Mesenchymal stem cell (in vitro differentiated cells and primary cell): ENCODE measurements at regions not wholly inside any gene's neighbourhood (a gene's known extent, or its start where the extent isn't known, plus 50 kb on each side); places are given as distances from the start of the nearest gene placed in this dataset.

Experiments
- DNase-seq: peaks from one replicate; pipeline ENCODE4 v3.0.0-alpha.2; 2013
- H2AFZ ChIP-seq: one replicate; pipeline ENCODE4 v1.6.1; 2013; ENCODE audit warnings: low read depth, mild to moderate bottlenecking, control low read depth, inconsistent platforms, low read length, moderate library complexity
- H2AK5ac ChIP-seq: 2 replicates; pipeline ENCODE4 v1.6.1; 2013; ENCODE audit warnings: low read length, moderate library complexity, mild to moderate bottlenecking, inconsistent platforms; ENCODE audit not compliant: severe bottlenecking
- H2BK120ac ChIP-seq: one replicate; pipeline ENCODE4 v1.6.1; 2013; ENCODE audit warnings: low read depth, mild to moderate bottlenecking, inconsistent platforms, low read length, moderate library complexity
- H2BK12ac ChIP-seq, 2 experiments: one replicate each; pipeline ENCODE4 v1.6.1; 2013; ENCODE audit warnings: inconsistent platforms in 2 of 2, low read length in 2 of 2, mild to moderate bottlenecking in 2 of 2, moderate library complexity in 2 of 2, control low read depth in 1 of 2
- H2BK15ac ChIP-seq: one replicate; pipeline ENCODE4 v1.6.1; 2013; ENCODE audit warnings: mild to moderate bottlenecking, low read depth, inconsistent platforms; ENCODE audit not compliant: poor library complexity, severe bottlenecking
- H2BK5ac ChIP-seq: 2 replicates; pipeline ENCODE4 v1.6.1; 2013; ENCODE audit warnings: low read depth, mild to moderate bottlenecking, low read length, control low read depth, inconsistent platforms; ENCODE audit not compliant: poor library complexity, severe bottlenecking
- H3K14ac ChIP-seq, 2 experiments: one replicate each; pipeline ENCODE4 v1.6.1; 2013; ENCODE audit warnings: inconsistent platforms in 2 of 2, low read length in 2 of 2, control low read depth in 1 of 2, mild to moderate bottlenecking in 1 of 2, moderate library complexity in 1 of 2
- H3K18ac ChIP-seq, 2 experiments: one replicate each; pipeline ENCODE4 v1.6.1; 2013; ENCODE audit warnings: inconsistent platforms in 2 of 2, low read length in 2 of 2, control low read depth in 1 of 2, low read depth in 1 of 2, mild to moderate bottlenecking in 1 of 2
- H3K23ac ChIP-seq, 2 experiments: one replicate each; pipeline ENCODE4 v1.6.1; 2013; ENCODE audit warnings: inconsistent platforms in 2 of 2, low read length in 2 of 2, mild to moderate bottlenecking in 2 of 2, moderate library complexity in 2 of 2, control low read depth in 1 of 2
- H3K27ac ChIP-seq: 2 replicates; pipeline ENCODE4 v1.5.1; 2013; ENCODE audit warnings: mild to moderate bottlenecking, moderate library complexity, low read length, control low read depth, inconsistent platforms; ENCODE audit not compliant: poor library complexity, severe bottlenecking
- H3K27me3 ChIP-seq, 2 experiments: 2 replicates each; pipeline versions ENCODE4 v1.6.1 to v1.7.0; 2013; ENCODE audit warnings: low read length in 2 of 2, mild to moderate bottlenecking in 2 of 2, moderate library complexity in 2 of 2, control low read depth in 1 of 2, inconsistent platforms in 1 of 2; ENCODE audit not compliant: control insufficient read depth in 1 of 2, insufficient read depth in 1 of 2
- H3K36me3 ChIP-seq, 2 experiments: 2 replicates each; pipeline versions ENCODE4 v1.6.1 to v1.7.0; 2013; ENCODE audit warnings: low read length in 2 of 2, control low read depth in 1 of 2, inconsistent platforms in 1 of 2, low read depth in 1 of 2, mild to moderate bottlenecking in 1 of 2; ENCODE audit not compliant: insufficient read depth in 2 of 2, control insufficient read depth in 1 of 2
- H3K4ac ChIP-seq, 2 experiments: one replicate each; pipeline ENCODE4 v1.6.1; 2013; ENCODE audit warnings: inconsistent platforms in 2 of 2, low read length in 2 of 2, mild to moderate bottlenecking in 2 of 2, moderate library complexity in 2 of 2, control low read depth in 1 of 2, low read depth in 1 of 2
- H3K4me1 ChIP-seq: 2 replicates; pipeline ENCODE4 v1.6.1; 2013; ENCODE audit warnings: low read depth, low read length, control low read depth; ENCODE audit not compliant: control insufficient read depth, insufficient read depth
- H3K4me2 ChIP-seq: 2 replicates; pipeline ENCODE4 v1.6.1; 2013; ENCODE audit warnings: low read length, mild to moderate bottlenecking, inconsistent platforms; ENCODE audit not compliant: poor library complexity, severe bottlenecking
- H3K4me3 ChIP-seq, 2 experiments: 2 replicates each; pipeline versions ENCODE4 v1.5.1 to v1.7.0; 2013; ENCODE audit warnings: low read length in 2 of 2, mild to moderate bottlenecking in 2 of 2, control low read depth in 1 of 2, low read depth in 1 of 2; ENCODE audit not compliant: insufficient read depth in 1 of 2
- H3K79me1 ChIP-seq: replicated peaks from 2 replicates; pipeline ENCODE4 v1.6.1; 2013; ENCODE audit warnings: mild to moderate bottlenecking, control low read depth, low read length, inconsistent platforms; ENCODE audit not compliant: poor library complexity, severe bottlenecking
- H3K9ac ChIP-seq: 2 replicates; pipeline ENCODE4 v1.7.0; 2013; ENCODE audit warnings: mild to moderate bottlenecking, low read length, moderate library complexity
- H3K9me3 ChIP-seq: 2 replicates; pipeline ENCODE4 v1.7.0; 2013; ENCODE audit warnings: mild to moderate bottlenecking, low read length; ENCODE audit not compliant: control insufficient read depth
- H4K8ac ChIP-seq: one replicate; pipeline ENCODE4 v1.6.1; 2013; ENCODE audit warnings: inconsistent platforms, mild to moderate bottlenecking, low read length, moderate library complexity
- H4K91ac ChIP-seq: one replicate; pipeline ENCODE4 v1.6.1; 2013; ENCODE audit warnings: mild to moderate bottlenecking, low read length, inconsistent platforms
- WGBS: methylation state at CpG from one replicate; pipeline ENCODE4 v1.1.7; 2013; ENCODE audit warnings: mixed read lengths; 5-methylcytosine and 5-hydroxymethylcytosine counted together

DNA sequence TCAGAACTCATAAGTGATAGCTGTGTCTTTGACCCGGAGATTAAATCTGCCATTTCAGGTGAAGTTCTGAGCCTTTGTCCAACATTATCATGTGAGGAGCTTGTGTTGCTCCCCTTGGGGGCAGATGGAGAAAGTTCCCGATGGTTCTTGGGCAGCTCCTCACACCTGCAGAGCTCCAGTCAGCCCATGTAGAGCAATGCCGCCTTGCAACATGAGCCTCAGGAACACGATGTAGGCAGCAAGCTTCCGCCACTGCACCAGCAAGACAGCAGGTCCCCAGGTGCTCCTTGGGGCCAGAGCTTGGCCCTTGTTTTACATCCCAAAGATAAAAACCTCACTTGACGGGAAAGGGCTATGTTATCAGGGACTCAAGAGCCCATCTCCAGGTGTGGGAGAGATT, 292.7 kb downstream of the IRX1 start:
- peaks cover 6% of the 10 kb centered on the region for H3K9me3 ChIP-seq
- no peak overlapping the region for H3K4me2 ChIP-seq
- H3K27ac ChIP-seq: no peak overlapping the region
- H2AFZ ChIP-seq: no peak overlapping the region
- H2AK5ac ChIP-seq: no peak overlapping the region
- no peaks in the 10 kb centered on the region for H3K27me3 ChIP-seq
- no peak overlapping the region for H3K23ac ChIP-seq
- no peak overlapping the region for H3K4ac ChIP-seq
- no peak overlapping the region for H2BK12ac ChIP-seq
- H3K18ac ChIP-seq: no peak overlapping the region
- DNase-seq: no peak
- H4K8ac ChIP-seq: no peak overlapping the region
- 89% methylated on average over 6 of the region's 6 CpGs for whole genome bisulfite sequencing
- no peaks in the 10 kb centered on the region for H3K79me1 ChIP-seq
- no peak overlapping the region for H3K14ac ChIP-seq
- no peak overlapping the region for H2BK120ac ChIP-seq
- H4K91ac ChIP-seq: no peak overlapping the region
- no peak overlapping the region for H3K4me3 ChIP-seq
- no peak overlapping the region for H3K9ac ChIP-seq
- H3K4me1 ChIP-seq: no peaks in the 10 kb centered on the region
- H3K36me3 ChIP-seq: no peaks in the 10 kb centered on the region
- no peak overlapping the region for H2BK5ac ChIP-seq
- no peak overlapping the region for H2BK15ac ChIP-seq

DNA sequence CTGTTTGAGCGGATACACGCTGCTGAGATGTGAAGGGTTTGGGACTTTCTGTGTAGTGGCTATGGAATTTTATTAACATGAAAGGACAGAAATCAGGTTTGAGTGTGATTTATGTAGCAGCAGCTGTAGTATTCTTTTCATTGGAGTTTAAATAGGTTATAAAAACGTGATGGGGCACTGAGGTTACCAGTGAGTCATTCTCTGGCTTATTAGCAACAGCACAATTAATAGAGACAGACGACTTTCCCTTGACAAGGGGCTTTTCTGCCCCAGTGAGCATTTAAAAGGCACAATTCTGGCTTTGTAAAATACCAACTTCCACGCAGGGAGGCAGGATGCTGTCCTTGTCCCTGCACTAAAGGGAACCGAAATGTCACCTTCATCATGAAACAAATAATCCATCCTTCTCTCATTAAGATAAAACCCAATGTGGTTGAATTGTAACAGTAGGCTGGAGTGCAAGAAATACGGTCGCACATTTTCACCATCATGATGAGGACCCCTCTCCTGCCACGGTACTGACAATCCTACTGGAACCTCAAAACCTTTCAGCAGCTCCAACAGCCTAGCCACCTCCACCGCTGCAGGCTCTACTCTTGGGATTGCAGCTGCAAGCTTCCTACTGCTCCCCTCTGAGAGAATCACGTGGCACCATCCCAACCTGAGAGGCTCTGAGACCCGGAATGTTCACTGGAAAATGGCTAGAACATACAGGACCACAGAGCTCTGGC, 293.9 kb downstream of the IRX1 start:
- WGBS: 65% methylated on average over 12 of the region's 12 CpGs
- H2BK5ac ChIP-seq: no peak overlapping the region
- no peaks in the 10 kb centered on the region for H3K79me1 ChIP-seq
- no peak overlapping the region for H2AFZ ChIP-seq
- no peak overlapping the region for H2BK120ac ChIP-seq
- no peak overlapping the region for H2BK15ac ChIP-seq
- no peak overlapping the region for H3K4me2 ChIP-seq
- no peaks in the 10 kb centered on the region for H3K27me3 ChIP-seq
- no peak overlapping the region for H3K4me3 ChIP-seq
- no peak overlapping the region for H2BK12ac ChIP-seq
- H3K4ac ChIP-seq: no peak overlapping the region
- no peak overlapping the region for H3K18ac ChIP-seq
- no peak overlapping the region for H3K14ac ChIP-seq
- no peaks in the 10 kb centered on the region for H3K36me3 ChIP-seq
- H2AK5ac ChIP-seq: no peak overlapping the region
- H3K9me3 ChIP-seq: peaks cover 12% of the 10 kb centered on the region
- no peak overlapping the region for H4K91ac ChIP-seq
- no peak overlapping the region for H3K27ac ChIP-seq
- no peak overlapping the region for H4K8ac ChIP-seq
- no peaks in the 10 kb centered on the region for H3K4me1 ChIP-seq
- DNase-seq: no peak
- no peak overlapping the region for H3K9ac ChIP-seq
- no peak overlapping the region for H3K23ac ChIP-seq

DNA sequence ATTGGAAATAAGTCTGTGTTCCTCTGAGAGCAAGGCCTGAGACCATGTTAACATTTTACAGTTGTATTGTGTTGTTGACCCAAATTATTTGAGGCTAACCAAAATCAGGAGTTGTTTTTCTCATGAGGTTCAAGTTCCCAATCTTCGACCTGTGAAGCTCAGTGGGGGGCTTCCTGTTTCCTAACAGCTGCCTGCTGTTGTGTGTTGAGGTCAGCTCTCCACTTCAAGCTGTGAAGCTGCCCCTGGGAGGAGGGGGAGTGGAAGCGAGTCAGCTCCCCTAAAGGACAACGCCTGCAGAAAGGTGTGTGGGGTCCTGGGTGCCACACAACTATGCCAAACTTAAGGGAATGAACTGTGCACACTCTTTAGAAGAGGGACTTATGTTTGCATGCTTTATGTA, 295.5 kb downstream of the IRX1 start:
- H3K4ac ChIP-seq: no peak overlapping the region
- no peaks in the 10 kb centered on the region for H3K36me3 ChIP-seq
- H4K8ac ChIP-seq: no peak overlapping the region
- H3K79me1 ChIP-seq: no peaks in the 10 kb centered on the region
- H3K14ac ChIP-seq: no peak overlapping the region
- no peak overlapping the region for H3K27ac ChIP-seq
- DNase-seq: no peak
- H2BK120ac ChIP-seq: no peak overlapping the region
- no peak overlapping the region for H2AFZ ChIP-seq
- H2BK15ac ChIP-seq: no peak overlapping the region
- H3K9me3 ChIP-seq: peaks cover 13% of the 10 kb centered on the region
- H2BK12ac ChIP-seq: no peak overlapping the region
- no peak overlapping the region for H2AK5ac ChIP-seq
- H4K91ac ChIP-seq: no peak overlapping the region
- no peak overlapping the region for H3K23ac ChIP-seq
- H3K18ac ChIP-seq: no peak overlapping the region
- H2BK5ac ChIP-seq: no peak overlapping the region
- H3K27me3 ChIP-seq: no peaks in the 10 kb centered on the region
- H3K9ac ChIP-seq: no peak overlapping the region
- no peak overlapping the region for H3K4me3 ChIP-seq
- H3K4me1 ChIP-seq: no peaks in the 10 kb centered on the region
- H3K4me2 ChIP-seq: no peak overlapping the region
- WGBS: 28% methylated on average over 3 of the region's 3 CpGs

DNA sequence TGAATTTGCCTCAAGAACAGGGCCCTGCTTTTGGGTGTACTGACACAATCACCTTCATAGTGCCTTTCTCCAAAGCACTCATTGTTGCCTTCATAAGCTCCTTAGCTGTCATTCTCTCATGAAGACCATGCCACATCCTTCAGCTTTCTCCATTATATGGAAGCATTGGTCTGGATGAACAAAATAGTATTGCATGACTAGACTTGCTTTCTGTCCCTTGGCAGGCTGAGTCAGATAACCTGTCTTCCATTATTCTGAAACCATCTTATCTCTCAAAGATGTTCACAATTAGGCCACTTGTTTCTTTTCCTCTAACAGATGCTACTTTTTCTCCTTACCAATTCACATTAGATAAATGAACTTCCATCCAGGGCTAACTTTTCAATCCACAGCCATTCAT, 297.9 kb downstream of the IRX1 start:
- no peak overlapping the region for H3K9ac ChIP-seq
- no peak overlapping the region for H3K14ac ChIP-seq
- no peak overlapping the region for H2BK12ac ChIP-seq
- H3K4me3 ChIP-seq: no peak overlapping the region
- H2AFZ ChIP-seq: no peak overlapping the region
- no peak overlapping the region for H3K27ac ChIP-seq
- no peak overlapping the region for H2BK120ac ChIP-seq
- no peaks in the 10 kb centered on the region for H3K79me1 ChIP-seq
- no peak overlapping the region for H2BK15ac ChIP-seq
- no peaks in the 10 kb centered on the region for H3K4me1 ChIP-seq
- no peak overlapping the region for H3K18ac ChIP-seq
- no peak overlapping the region for H2BK5ac ChIP-seq
- no peak overlapping the region for H2AK5ac ChIP-seq
- no peak overlapping the region for H3K4ac ChIP-seq
- no peak overlapping the region for H4K91ac ChIP-seq
- DNase-seq: no peak
- H3K23ac ChIP-seq: no peak overlapping the region
- no peaks in the 10 kb centered on the region for H3K27me3 ChIP-seq
- H3K9me3 ChIP-seq: peaks cover 23% of the 10 kb centered on the region
- no peak overlapping the region for H3K4me2 ChIP-seq
- no peaks in the 10 kb centered on the region for H3K36me3 ChIP-seq
- H4K8ac ChIP-seq: no peak overlapping the region
